ENCODE measurements at regions not wholly inside any gene's neighbourhood (a gene's known extent, or its start where the extent isn't known, plus 50 kb on each side); places are given as distances from the start of the nearest gene placed in this dataset.

DNA sequence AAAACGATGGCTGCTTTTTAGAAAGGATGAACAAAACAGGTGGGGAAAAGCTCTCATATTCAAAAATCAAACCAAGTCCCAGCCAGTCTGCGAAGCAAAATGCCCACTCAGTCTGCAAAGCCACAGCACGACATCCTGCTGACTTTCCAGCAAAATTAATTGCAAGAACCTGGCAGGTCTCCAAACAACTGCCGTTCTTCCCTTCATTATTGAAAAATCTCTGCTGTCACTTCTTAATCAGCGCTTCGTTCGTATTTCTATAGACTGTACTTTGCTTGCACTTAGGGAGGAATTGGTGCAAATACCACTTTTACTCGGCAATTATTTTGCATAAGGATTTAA is 222.4 kb downstream of the CBLN4 start:
- DNase-seq = no peak

DNA sequence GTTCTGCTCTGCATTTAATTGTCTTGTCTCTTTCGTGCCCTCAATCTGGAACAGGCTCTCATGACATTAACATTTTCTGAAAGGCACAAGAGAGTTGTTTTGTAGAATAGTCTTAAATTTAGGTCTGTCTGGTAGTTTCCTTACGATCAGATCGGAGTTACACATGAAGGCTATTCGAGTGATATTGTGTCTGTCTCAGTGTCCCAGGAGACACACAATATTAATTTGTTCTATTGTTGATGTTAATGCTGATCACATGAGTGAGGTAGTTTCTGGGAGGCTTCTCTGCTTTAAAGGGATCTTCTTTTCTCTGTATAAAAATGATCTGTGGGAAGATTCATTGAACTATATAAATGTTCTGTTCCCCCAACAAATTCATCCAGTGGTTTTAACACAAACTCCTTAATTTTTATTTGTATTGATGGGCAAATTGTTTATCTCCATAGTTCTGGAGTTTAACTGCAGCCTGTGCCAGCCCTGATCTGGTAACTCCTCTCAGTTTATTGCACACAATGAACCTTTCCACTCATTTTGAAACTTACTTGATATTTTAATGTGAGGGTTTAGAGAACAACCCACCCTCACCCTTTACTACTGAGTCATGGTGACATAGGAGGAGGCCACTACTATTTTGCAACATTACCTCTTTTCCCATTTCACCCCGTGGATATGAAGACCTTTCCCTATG is 223.0 kb downstream of the CBLN4 start:
- no peak for DNase-seq

DNA sequence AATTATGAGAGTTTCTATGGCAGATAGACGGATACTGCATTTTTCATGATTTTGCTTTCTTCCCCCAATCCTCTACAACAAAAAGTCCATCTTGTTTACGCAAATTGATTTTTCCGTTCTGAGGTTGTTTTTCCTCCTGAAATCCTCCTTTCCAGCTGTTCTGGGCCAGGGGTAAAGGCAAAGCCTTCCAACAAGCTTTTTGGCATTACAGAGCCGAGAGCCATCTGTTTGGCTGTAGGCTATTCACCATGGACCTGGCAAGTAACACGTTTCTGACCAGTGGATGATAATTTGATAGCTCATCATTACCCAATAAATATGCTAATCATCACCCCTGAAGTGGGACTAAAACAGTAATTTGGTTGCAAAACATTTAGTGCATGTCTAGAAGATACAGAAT is 226.5 kb downstream of the CBLN4 start:
- no peak for DNase-seq

DNA sequence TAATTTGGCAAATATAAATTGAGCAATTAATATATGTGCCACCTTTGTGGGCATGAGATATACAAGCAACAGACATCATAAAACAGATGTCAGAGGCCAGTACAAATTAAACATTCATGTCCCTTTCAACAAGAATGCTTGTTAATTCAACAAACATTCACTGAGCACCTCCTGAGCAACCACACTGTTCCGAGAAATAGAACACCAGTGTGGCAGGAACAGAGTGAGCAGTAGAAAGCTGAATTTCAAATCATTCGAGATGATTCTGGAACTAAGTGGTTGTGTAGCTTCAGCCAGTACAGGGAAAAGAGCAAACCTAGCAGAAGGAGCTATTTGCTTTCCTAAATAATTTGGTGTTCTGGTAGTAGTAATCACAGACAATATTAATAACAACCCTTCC is 227.7 kb downstream of the CBLN4 start:
- no peak for DNase-seq

DNA sequence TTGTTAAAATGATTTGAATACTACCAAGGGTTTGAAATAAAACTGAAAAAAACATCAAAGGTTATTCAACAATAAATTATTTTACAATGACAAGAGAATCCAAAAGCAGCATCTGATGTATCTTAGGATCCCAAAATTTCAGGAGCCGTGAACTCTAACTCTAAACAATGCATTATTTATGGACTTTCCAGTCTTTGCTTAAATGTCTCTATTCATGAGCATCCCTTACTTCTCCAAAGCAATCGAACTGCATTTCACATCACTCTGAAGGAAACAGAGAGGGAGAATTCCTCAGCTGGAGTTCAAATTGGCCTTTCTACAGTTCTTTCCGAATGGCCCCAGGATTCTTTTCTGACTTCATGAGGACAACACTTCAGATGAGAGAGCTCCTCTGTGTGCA is 229.1 kb downstream of the CBLN4 start:
- no peak for DNase-seq

DNA sequence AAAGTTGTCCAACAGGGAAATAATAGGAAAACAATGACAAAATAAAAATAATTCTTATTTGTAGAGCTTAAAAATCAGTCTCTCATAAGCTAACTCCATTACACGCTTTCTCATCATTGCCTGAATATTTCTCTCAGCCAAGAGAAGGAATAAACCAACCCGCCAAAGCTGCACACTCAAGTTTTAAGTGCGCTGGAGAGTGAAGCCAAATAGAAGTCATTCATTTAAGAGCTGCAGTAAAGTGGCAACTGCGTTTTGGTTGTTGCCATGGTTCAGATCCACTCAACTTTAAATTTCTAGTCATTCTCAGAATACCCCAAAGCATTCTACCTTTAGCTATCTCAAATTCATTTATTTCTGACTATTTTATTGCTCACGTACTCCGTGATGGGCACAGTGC is 230.7 kb downstream of the CBLN4 start:
- no peak for DNase-seq

DNA sequence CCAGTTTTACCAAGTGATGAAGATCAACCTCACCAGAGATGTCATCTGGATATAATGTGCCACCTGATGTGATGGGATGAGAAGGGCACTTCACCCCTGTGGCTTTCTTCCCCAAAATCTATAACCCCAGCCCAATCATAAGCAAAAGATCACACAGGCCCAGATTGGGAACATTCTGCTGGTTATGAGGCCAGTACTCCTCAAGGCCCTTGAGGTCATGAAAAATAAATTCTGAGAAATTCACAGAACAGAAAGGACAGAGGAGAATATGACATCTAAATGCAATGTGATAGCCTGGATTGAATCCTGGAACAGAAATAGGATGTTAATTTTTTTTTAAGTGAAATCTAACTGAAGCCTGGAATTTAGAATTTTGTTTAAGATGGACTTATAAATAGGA is 243.5 kb downstream of the CBLN4 start:
- no peak for DNase-seq

DNA sequence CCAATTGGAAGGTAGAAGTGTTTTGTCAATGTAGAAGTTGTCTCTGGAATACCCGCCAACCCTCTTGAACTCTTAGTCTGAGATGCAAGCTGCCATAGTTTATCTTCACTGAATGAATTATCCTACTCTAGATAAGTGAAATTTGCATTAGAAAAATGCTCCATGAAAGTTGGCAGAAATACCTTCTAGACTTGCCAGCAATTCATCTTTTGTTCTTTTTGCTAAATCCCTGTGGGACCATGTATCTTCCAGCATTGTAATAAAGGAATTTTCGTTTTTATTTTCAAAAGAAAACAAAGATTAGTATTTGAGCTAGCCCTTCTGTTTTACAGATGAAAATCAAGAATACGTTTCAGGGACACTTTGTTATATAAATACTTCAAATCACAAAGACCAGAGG is 244.2 kb downstream of the CBLN4 start:
- DNase-seq = no peak

DNA sequence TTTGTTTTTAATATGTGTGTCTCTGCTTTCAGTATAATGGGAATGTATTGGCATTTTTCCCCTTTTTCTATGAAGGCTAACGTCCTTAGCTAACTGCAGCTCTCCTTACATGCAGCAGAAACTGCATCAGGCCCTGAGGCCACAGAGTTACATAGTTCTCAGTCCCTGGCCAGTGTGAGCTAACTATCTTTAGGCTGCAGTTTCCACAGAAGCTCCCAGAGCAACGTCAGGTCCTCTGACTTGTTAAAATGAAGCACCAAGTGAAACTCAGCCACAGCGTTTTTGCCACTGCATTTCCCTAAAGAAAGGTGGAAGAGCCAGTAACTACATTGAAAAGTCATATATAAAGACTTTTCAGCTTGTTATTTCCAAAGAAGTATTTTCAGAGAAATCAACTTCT is 244.7 kb downstream of the CBLN4 start:
- no peak for DNase-seq

DNA sequence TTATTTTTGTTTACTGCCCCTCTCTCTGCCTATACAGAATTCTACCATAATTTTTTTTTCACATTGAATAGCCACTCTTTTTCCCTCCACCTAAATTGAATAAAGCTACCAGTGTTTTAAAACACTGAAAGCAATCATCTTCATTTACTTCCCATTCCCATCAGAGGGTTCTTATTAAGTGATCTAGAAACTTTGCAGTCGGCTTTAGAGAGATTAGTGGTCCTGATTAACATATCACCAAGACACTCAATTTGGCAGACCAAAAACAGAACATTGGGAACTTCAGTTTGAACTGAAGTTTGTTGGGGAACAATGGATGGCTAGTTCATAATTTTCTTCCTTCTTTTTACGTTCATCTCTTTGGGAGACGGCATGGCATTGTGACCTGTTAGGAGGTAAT is 249.5 kb downstream of the CBLN4 start:
- no peak for DNase-seq

DNA sequence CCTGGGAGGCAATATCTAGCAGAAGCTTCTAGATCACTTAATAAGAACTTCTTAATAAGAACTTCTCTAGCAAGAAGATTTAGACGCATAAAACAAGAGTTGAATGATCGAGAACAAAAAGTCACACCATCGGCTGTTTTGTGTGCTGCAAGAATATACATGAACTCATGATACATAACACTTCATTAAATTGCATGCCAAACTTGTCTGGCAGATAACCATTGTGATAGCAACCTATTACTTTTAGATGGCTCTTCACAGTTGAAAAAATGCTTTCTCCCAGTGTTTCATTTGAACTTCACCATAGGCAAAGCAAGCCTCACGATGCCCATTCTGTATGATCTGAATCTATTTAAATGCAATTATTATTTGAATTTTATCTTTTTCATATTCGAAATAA is 249.9 kb downstream of the CBLN4 start:
- no peak for DNase-seq

DNA sequence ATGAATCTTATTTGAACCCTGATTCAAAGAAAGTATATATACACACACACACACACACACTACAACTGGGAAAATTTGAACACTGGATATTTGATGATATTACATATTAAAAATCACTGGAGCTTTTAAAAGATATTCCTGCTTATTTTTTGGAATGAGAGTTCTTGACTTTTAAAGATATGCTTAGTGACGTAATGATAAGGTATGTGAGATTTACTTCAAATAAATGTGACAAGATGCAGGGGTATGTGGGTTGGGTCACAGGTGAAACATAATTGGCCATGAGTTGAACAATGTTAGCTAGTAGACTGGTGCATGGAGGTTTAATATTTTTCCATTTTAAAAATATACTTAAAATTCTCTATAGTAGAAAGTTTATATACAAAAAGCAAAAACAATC is 258.6 kb downstream of the CBLN4 start:
- no peak for DNase-seq

DNA sequence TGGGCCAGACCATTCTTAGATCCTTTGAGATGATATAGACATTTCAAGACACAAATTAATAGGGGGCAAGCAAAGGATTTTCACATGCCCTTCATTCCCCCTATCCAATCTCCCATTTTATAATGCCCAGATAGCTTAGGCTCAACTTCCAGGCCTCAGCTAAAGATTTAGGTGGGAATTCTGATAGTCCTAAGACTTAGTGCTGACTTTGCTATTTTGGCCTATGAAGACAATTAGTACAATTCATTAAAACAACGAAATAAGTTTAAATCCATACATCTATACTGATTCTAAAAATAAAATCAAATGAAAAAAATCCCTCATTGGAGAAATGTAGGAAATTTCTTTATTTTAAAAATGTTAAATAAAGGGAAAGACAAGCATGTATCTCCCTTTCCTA is 259.5 kb downstream of the CBLN4 start:
- no peak for DNase-seq

DNA sequence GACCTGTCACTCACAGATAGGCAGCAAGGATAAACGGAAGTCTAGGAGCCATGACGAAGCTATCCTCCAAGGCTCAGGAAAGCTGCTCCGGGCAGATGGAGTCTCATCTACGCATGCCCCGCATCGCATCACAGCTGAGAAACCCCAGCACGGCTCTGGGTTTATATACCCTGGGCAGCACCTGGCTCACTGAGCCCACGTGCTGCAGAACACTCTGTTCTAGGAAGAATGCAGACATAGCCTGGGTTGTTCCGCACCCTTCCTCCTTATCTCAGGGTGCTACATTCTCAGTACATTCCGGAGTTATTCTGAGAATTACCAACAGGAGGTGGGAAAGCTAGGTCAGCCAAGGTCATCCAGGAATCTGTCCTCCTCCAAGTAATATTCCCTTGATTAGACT is 260.4 kb downstream of the CBLN4 start:
- DNase-seq = no peak

DNA sequence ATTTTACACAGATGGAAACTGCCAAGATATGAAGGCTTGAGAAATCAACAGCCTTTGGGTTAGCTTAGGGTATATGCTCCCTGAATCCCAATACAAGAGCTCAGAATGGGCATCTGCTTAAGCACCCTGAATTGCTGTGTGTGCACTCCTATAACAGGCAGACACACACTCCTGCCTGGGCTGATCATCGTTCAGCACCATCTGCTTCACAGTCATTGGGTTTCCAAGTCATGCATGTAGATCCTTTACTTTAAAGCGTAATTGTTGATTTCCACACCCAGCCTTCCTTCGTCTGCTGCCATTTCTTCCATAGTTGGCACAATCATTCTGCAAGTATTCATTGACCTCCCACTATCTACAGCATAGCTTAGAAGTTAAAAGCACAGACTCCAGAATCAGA is 263.5 kb downstream of the CBLN4 start:
- DNase-seq = no peak

DNA sequence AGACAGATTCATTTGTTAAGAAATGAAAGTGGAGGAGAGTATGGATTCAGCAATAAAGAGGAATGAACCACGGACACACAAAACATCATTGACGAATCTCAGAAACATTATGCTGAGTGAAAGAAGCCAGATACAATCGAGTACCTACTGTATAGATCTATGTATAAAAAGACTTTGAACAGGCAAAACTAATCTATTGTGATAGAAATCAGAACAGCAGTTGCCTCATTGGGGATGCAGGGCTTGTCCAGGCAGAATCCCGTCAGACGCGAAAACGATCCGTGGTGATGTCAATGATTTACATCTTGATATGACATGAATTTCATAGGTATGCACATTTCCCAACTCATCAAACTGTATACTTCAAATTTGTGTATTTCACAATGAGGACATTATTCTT is 265.2 kb downstream of the CBLN4 start:
- DNase-seq = no peak

DNA sequence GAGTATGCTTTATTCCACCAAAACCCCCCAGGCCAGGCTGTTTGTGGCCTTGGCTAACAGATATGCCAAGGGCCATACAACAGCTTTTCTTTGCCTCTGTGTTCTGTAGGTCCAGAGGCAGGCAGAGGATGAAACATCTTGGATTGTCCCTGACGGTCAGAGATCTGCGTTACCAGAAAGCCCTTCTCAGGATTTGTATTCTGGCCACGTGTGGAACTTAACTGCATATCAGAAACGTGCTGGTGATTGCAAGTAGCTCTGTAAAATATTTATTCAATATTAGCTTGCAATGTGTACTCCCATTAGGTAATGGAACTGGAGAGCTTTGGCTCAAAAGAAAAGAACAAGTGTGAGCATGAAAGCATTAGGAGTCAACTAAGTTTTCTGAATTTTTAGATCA is 275.0 kb downstream of the CBLN4 start:
- no peak for DNase-seq

DNA sequence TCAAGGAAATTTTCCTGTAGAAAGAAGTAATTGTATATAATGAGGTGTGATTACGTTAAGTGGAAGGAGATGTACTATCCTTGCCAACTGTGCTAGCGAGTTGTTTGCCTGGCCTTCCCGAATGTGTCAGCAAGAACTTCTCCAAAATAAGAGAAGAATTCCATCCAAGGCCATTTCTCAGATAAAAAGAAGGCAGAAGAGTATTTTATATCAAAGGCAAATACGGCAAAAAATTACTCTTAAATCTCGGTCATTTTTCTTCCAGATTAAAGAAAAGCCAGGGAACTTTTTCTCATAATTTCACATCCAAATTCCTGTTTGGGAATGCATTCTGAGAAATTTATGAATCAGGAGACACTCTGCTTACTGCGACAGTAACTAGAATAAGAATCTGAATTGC is 290.6 kb downstream of the CBLN4 start:
- DNase-seq = no peak

DNA sequence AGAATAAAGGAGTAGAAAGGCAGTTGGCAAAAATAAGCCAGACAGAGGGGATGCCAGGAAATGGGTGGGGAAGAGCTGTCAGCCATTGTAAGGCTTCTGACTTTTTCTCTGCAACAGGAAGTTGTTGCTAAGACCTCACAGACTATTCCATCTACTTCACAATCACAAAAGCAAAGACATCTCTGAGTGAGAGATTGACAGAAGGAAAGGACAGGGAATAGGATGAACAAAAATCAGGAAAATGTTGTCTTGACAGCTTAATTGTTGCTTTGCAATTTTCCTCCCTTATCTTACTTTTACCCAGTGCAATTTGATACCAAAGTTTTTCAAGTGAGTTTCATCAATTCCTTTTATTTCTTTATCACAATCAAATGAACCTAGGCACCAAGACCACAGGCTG is 291.2 kb downstream of the CBLN4 start:
- DNase-seq = no peak

DNA sequence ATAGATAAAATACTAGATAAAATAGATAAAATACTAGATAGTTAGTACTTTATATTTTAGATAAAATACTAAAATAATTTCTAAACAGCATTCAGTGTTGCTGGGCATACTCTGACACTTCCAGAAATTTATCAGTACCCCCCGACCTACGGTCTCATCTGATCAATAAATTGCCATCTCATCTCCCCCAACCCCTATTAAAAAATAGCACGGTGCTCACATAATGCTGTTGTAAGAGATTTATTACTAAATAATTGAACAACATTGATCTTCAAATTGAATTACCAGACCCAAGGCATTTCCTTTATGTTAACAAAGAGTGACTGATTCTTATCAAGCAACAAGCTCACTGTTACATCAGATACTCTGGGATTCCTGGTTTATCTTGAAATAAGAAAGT is 300.9 kb downstream of the CBLN4 start:
- DNase-seq = no peak

DNA sequence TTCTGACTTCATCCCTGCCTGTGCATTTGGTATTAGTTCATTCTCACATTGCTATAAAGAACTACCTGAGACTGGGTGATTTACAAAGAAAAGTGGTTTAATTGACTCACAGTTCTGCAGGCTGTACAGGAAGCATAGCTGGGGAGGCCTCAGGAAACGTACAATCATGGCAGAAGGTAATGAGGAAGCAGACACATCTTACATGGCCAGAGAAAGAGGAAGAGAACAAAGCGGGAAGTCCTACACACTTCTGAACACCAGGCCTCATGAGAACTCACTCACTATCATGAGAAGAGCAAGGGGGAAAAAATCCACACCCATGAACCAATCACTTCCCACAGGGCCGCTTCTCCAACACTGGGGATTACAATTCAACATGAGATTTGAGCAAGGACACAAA is 303.9 kb downstream of the CBLN4 start:
- no peak for DNase-seq

DNA sequence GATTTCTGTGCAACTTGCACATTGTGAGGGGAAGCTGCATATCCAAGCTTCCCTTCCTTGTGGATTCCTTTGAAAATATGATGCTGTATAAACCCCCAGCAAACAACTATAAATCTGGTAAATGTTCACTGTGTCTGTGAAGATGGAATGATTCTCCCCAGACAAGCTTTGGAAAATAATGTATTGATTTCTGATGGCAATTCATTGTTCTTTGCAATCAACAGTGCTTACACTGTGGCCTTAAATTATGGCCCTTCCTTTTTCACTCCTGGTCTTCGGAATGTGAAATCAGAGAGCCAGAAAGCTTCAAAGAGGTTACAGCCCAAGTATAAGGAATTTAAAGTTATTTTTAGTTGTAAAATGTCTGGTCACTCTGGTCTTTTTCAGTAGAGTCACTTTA is 308.8 kb downstream of the CBLN4 start:
- DNase-seq = no peak

DNA sequence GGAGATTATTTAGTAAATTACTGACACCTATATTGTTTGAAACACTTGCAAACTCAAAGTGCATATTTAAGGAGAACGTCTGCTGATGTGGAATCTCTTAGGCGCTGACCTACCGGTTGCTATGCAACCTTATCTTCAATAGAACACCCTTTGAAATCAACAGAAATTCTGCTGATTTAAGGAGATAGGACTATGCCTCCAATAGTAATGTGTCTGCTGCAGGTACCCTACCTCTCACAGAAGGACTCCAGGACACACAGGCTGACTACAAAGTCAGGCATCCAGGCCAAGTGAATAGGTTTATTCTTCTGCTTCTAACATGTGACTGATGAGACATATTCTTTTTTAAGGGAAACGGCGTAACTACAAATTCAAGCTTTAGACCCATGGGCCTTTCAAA is 311.7 kb downstream of the CBLN4 start:
- no peak for DNase-seq

DNA sequence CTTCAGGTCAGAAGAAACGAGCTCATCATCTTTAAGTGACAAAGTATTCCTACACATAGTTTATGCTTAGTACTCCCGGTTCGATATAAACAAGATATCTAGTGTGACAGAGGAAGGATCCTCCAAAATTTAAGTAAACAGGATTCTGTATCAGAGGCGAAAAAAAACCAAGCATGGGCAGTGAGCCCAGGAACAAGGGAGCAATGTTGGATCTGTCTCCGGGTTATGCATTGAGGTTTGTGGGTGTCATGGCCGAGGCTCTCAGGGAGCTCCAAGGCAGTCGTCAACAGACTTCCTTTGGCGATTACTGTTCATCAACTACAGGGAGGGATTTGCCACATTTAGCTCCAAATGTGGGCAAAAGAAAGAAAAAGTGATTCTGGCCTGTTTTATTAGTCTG is 319.5 kb downstream of the CBLN4 start:
- DNase-seq = no peak

DNA sequence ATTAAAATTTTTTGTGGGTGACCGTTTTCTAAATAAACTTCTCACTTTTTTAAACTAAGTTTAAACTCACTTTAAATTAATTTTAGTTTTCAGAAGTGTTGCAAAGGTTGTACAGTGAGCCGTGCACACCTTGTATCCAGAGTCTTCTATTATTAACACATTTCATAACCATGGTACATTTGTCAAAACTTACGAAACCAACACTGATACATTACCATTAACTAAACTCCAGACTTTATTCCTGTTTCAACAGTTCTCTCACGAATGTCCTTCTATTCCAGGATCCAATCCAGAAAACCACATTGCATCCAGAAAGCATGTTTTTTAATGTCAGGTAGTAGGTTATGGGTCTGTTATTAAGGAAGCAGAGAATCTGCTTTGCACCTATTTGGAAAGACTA is 319.9 kb downstream of the CBLN4 start:
- no peak for DNase-seq

DNA sequence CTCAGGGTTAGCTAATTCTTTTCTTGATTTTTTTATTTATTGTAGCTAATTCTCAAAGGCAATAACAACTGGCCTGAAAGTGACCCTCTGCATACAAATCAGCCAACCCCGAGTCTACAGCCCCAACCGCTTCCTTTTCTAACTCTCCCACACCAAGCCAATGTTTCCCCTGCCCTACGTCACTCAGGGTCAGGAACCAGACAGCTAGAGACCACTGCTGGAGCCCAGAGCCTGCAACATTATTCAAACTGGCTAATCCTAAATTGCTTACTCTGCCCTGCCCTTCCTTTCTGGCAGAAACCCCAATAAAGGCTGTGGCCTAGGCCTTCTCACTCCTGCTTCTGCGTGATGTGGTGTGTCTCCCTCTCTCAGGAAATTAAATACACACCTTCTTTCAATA is 320.7 kb downstream of the CBLN4 start:
- no peak for DNase-seq

All from suppressor macrophage treated with lipopolysaccharide for 1 hour (primary cell).